ENCODE measurements at regions not wholly inside any gene's neighbourhood (a gene's known extent, or its start where the extent isn't known, plus 50 kb on each side); places are given as distances from the start of the nearest gene placed in this dataset.

DNA sequence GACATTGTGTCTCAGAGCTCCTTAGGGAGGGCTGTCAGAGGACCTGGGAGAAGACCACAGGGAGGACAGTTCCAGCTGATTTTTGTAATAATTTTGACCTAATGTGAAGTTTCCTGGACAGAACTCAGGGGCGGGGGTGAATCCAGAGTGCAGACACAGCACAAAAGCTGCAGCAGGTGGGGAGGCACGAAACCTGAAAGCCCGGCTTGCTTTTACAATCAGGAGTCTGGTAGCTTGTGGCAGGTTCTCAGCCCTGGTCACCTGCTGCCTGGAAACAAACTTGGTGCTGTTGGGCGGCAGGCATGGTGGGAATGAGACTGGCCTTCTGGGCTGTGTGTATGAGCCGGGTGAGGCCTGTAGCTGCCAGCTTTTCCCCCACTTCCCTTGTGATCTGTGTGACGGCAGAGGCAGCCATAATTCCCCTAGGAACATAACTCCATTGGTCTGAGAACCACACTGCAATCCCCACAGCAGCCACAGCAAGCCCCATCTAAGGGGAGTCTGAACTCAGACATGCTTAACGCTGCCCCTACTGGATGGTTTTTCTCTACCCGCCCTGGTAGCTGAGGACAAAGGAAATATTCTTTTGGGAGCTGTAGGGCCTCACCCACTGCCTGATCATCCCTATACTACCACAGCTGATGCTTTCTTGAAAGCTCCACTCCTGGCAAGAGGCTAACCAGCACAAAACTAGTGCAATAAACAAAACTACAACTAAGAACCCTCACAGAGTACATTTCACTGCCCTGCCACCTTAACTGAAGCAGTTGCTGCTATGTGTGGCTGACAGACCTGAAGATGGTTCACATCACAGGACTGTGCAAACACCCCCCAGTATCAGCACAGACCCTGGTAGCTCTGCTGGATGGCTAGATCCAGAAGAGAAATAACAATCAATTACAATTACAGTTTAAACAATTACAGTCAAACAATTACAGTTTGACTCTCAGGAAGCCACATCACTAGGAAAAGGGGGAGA, 1055.1 kb upstream of the GJE1 start:
- DNase-seq (ENCODE audit: low read depth), result peak; percentile 21

DNA sequence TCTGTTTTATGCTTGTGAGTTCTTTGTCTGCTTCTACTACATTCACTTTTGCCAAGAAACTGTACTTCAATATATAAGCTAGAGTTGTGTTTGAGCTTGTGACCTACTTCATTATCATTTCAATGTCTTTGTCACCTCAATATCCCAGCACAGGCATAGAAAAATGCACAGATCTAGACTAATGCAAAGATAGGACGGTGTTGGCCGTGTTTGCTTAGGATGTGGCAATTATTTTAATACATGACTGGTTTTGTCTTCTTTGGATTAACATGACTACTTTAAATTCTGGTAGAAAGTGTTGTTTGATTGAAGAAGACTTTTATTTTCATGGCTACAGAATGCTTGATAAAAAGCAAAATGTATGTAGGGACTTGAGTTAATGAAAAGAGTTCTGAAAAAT, 1075.0 kb upstream of the GJE1 start:
- DNase-seq (ENCODE audit: low read depth), result no peak

DNA sequence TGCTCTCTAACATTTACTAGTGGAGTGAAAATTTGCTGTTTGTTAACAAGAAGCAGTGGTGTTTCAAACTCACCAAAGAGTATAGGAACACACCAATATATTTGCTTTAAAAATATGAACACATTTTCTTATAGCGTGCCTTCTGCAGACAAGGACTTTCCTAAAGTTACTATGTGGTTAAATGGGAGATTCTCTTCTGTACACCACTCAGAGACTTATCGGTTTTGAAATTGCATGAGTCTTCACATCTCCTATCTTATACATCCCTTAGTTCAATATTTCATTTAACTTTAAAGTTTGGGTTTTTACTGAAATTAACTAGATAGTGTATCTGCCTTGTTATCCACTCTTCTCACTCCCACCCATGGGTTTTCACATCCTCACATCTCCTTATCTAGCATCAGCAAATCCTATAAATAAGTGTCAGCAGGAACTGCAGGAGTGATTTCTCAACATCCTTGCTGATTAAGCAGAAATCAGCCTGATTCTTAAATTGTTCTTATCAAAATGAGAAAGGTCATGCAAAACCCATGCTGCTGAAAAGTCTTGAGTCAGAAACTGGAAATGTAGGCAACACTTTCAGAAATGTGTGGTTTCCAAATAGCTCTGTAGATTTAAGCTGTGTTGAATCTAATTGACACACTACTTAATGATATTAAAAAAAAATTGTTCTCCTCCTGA, 1075.6 kb upstream of the GJE1 start:
- peak; percentile 69 for DNase-seq (ENCODE audit: low read depth)

DNA sequence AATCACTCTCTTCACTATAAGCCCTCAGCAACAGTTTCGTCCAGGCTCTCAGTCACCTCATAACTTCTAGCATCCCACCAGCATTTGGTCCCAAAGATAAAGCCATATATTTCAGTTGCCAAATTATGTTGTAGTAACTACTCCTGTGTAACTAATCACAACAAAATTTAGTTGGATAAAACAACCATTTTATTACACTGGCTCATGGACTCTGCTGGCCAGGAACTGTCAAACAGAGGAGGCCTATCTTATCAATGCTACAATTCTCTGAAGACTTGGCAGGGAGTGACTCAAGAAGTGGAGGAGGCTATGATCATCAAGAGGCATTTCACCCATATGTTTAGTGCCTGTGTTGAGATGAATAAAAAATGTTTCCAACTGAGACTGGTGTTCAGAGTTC, 1082.3 kb upstream of the GJE1 start:
- DNase-seq (ENCODE audit: low read depth), result no peak

GRCh38 chr6:141048451-141048850, 1084.3 kb upstream of the GJE1 start:
- DNase-seq (ENCODE audit: low read depth), result no peak

GRCh38 chr6:141046496-141046895, 1086.2 kb upstream of the GJE1 start:
- peak; percentile 52 for DNase-seq (ENCODE audit: low read depth)

GRCh38 chr6:141041596-141042087, 1091.1 kb upstream of the GJE1 start:
- DNase-seq (ENCODE audit: low read depth), result no peak

DNA sequence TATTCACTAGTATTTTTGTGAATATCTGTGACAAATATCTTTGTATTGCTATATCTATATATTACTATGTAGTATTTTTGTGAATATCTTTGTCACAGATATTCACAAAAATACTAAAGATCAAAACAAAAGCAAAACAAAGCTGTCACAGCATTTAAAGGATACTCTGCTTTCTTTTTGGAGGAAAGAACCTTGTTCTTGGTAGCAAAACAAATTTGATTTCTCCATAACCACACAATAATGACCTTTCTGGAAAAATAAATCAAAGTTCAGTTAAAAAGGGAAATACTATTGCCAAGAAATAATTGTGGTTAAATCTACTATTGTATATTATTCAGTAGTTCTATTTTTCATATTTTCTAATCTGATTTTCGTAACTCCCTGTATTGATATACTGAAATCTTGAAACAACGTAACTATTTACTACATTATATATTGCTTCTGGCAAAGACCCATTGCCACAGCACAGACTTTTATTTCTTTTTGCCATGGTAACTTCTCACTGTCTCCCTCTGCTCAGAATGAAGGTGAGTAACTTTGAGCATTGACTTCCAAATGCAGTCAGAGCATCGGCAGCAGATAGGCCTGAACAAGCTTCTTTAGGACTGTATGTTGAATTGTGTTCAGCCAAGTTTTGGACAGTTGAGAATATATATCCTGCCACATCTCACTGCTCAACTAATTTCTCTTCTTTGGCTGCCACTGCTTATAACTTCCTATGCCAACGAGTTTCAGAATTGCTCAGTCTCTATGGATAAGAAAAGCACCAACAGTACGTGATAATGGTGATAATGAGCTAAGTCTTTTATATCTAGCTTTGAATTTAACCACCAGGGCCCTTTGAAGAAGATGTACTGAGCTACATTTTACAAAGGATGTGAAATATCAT, 1097.2 kb upstream of the GJE1 start:
- no peak for DNase-seq (ENCODE audit: low read depth)

- peak; percentile 62 for DNase-seq (ENCODE audit: low read depth)
Observed at GRCh38 chr6:141033101-141033500, 1099.6 kb upstream of the GJE1 start.

- DNase-seq (ENCODE audit: low read depth), result peak; percentile 42
Observed at GRCh38 chr6:141029908-141030307, 1102.8 kb upstream of the GJE1 start.

DNA sequence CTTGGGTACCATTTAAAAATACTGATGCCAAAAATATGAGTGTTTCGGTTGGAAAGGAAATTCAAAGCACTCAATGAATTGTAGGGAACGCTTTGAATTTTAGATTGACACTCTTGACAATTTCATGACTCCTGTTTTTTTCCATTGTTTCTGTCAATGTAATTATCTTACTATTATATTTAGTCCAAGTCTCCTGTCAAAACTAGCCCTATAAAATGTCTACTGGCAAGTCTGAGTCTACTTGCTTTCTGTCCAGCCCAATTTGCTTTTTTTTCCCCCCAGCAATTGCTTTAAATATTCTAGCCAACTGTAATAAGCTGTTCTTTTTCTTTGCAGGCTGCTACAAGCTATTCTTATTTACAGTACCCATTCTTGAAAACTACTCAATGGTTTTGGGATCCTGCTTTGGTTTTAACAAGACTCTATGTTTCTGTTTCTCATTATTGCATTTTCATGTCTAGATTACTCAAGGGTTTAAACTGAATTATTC, 1103.9 kb upstream of the GJE1 start:
- DNase-seq (ENCODE audit: low read depth), result no peak

DNA sequence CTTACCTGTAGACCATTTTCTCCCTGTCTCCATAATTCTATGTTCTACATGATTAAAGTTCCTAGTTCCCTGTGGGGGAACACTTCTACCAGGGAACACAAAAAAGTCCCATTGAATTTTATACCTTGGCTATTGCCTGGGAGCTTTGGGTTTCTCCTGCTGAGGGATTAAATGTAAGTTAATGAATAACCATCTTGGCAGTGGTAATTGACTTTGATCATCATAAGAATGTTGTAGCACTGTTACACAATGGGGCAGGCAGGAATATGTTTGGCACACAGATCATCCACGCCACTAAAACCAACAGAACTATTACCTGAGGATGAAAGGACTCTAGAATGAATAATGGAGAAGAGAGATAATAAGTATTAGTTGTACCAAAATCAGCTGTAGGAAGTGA, 1106.2 kb upstream of the GJE1 start:
- no peak for DNase-seq (ENCODE audit: low read depth)

DNA sequence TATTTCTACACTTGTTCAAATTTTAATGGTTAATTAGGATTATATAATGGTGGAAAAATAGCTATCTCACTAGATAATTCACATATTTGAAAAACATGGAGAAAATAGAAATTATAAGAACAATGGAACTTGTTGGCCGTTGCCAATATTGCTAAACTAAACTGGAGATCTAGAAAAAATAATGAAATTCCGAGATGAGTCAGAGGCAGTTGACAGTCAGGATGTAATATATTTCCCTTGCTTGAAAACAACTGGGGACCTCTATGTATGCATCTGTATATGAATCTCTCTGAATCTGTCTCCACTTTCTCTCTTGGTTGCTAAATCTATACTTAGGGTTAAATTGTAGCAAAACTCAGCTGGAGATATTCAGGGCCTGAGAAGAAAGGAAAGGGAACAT, 1108.2 kb upstream of the GJE1 start:
- DNase-seq (ENCODE audit: low read depth), result peak; percentile 4

GRCh38 chr6:141017941-141018340, 1114.8 kb upstream of the GJE1 start:
- DNase-seq (ENCODE audit: low read depth), result no peak

DNA sequence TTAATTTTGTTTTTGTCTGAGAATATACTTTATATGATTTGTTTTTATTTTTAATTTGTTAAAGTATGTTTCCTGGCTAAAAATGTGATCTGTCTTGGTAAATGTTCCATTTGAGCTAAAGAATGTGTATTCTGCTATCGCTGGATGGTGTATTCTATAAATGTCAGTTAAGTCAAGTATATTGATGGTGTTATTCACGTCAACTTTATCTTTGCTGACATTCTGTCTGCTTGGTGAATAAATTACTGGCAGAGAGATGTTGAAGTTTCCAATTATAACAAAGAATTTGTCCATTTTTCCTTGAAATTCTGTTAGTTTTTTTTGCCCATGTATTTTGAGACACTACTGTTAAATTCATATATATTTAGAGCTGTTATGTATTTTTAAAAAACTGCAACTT, 1131.8 kb upstream of the GJE1 start:
- no peak for DNase-seq (ENCODE audit: low read depth)

DNA sequence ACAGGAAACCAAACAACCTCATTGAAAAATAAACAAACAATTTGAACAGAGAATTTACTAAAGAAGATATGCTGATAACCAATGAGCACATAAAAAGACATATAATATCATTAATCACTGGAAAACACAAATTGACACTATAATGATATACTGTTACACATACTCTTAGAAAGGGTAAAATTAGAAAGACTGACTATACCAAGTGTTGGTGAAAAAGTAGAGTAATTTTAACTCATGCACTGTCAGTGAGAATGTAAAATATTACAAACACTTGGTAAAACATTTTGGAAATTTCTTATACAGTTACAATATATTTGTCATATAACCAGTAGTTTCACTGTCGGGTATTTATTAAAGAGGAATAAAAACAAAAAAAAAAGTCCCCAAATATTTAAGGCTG, 1139.2 kb upstream of the GJE1 start:
- no peak for DNase-seq (ENCODE audit: low read depth)

DNA sequence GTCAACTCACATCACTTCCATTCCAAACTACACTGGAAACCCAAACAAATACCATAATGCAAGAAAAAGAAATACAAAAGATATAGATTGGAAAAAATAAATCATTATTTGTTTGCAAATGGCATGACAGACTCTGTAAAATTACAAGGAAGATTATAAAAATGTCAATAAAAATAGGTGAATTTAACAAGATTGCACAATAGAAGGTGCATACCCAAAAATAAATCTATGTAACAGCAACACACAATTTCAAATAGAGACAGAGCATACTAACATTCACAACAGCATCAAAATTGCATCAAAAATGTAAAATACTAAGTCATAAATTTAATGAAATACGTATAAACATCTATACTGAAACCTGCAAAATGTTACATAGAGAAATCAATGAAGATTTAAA, 1140.0 kb upstream of the GJE1 start:
- DNase-seq (ENCODE audit: low read depth), result no peak

DNA sequence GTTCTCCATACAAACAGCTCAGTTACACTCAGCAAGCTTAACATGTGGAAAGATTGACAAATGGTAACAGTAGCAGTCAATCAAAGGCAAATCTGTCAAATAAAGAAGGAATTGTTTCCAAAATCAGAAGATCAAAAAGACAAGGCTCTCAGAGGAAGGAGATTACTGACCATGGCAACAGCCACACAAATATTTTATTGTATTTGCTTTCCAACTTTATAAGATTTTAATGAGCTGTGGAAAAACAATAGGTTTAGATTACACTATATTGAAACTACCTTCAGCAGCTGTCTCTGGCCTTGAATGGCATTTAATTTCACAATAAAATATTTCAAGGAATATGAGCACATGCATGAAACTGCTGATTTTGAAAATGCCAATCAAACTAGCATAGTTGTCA, 1143.9 kb upstream of the GJE1 start:
- peak; percentile 63 for DNase-seq (ENCODE audit: low read depth)

GRCh38 chr6:140987364-140988155, 1145.2 kb upstream of the GJE1 start:
- DNase-seq (ENCODE audit: low read depth), result peak; percentile 25

- DNase-seq (ENCODE audit: low read depth), result peak; percentile 14
Observed at GRCh38 chr6:140985679-140986275, 1146.9 kb upstream of the GJE1 start.
